ENCODE measurements at regions not wholly inside any gene's neighbourhood (a gene's known extent, or its start where the extent isn't known, plus 50 kb on each side); places are given as distances from the start of the nearest gene placed in this dataset.

- TF ChIP-seq, protein P1, sequence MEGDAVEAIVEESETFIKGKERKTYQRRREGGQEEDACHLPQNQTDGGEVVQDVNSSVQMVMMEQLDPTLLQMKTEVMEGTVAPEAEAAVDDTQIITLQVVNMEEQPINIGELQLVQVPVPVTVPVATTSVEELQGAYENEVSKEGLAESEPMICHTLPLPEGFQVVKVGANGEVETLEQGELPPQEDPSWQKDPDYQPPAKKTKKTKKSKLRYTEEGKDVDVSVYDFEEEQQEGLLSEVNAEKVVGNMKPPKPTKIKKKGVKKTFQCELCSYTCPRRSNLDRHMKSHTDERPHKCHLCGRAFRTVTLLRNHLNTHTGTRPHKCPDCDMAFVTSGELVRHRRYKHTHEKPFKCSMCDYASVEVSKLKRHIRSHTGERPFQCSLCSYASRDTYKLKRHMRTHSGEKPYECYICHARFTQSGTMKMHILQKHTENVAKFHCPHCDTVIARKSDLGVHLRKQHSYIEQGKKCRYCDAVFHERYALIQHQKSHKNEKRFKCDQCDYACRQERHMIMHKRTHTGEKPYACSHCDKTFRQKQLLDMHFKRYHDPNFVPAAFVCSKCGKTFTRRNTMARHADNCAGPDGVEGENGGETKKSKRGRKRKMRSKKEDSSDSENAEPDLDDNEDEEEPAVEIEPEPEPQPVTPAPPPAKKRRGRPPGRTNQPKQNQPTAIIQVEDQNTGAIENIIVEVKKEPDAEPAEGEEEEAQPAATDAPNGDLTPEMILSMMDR (IDR thresholded peaks at IDR 0.05), result no peak
- no peak for TF ChIP-seq POLR2AphosphoS5 (IDR thresholded peaks at IDR 0.05; ENCODE audit: low read depth, low read length)
- TF ChIP-seq, protein P2, sequence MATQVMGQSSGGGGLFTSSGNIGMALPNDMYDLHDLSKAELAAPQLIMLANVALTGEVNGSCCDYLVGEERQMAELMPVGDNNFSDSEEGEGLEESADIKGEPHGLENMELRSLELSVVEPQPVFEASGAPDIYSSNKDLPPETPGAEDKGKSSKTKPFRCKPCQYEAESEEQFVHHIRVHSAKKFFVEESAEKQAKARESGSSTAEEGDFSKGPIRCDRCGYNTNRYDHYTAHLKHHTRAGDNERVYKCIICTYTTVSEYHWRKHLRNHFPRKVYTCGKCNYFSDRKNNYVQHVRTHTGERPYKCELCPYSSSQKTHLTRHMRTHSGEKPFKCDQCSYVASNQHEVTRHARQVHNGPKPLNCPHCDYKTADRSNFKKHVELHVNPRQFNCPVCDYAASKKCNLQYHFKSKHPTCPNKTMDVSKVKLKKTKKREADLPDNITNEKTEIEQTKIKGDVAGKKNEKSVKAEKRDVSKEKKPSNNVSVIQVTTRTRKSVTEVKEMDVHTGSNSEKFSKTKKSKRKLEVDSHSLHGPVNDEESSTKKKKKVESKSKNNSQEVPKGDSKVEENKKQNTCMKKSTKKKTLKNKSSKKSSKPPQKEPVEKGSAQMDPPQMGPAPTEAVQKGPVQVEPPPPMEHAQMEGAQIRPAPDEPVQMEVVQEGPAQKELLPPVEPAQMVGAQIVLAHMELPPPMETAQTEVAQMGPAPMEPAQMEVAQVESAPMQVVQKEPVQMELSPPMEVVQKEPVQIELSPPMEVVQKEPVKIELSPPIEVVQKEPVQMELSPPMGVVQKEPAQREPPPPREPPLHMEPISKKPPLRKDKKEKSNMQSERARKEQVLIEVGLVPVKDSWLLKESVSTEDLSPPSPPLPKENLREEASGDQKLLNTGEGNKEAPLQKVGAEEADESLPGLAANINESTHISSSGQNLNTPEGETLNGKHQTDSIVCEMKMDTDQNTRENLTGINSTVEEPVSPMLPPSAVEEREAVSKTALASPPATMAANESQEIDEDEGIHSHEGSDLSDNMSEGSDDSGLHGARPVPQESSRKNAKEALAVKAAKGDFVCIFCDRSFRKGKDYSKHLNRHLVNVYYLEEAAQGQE (IDR thresholded peaks at IDR 0.05; ENCODE audit: insufficient read depth in 1 of 2, low read depth in 2 of 2, low read length in 1 of 2), result no peak
Observed at GRCh38 chr1:239483391-239483790, 97.0 kb downstream of the CHRM3 start.
